H1 (cell line): ENCODE measurements at regions not wholly inside any gene's neighbourhood (a gene's known extent, or its start where the extent isn't known, plus 50 kb on each side); places are given as distances from the start of the nearest gene placed in this dataset.

Source experiments
- CTCF ChIA-PET: fragments of 300-600 bp; sonication (Branson Sonifier 250); formaldehyde crosslinking; loops from one replicate; lab custom pipeline; 2021; ENCODE audit not compliant: partially characterized antibody; lab: Charles Lee
- POLR2A ChIA-PET: fragments of 300-600 bp; sonication (Branson Sonifier 250); formaldehyde crosslinking; loops from one replicate; lab custom pipeline; 2021; ENCODE audit warnings: inconsistent platforms; ENCODE audit not compliant: partially characterized antibody; lab: Charles Lee
- DNase-seq, 2 experiments: peaks; one replicate each; pipeline versions ENCODE4 v3.0.0 to v3.0.0-alpha.2; 2010 to 2022; ENCODE audit warnings: low spot score in 2 of 2, low read depth in 1 of 2, mixed read lengths in 1 of 2
- FAIRE-seq: peaks from 2 replicates; lab custom pipeline; 2011; peaks lifted over from hg19 to GRCh38; lab: Jason Lieb, UNC
- H2AFZ ChIP-seq: 2 replicates; pipeline ENCODE4 v1.8.1; 2012; ENCODE audit warnings: low read length, inconsistent platforms
- H2AK5ac ChIP-seq: 2 replicates; pipeline ENCODE4 v1.6.1; 2013; ENCODE audit warnings: low read depth, low read length
- H2BK120ac ChIP-seq: replicated peaks from 2 replicates; pipeline ENCODE3; 2013; ENCODE audit warnings: low read depth, low read length, inconsistent platforms
- H2BK12ac ChIP-seq: 2 replicates; pipeline ENCODE4 v1.6.1; 2013; ENCODE audit warnings: low read depth, low read length
- H2BK15ac ChIP-seq: 2 replicates; pipeline ENCODE4 v1.6.1; 2013; ENCODE audit warnings: low read length
- H2BK20ac ChIP-seq: 2 replicates; pipeline ENCODE4 v1.6.1; 2013; ENCODE audit warnings: low read length
- H2BK5ac ChIP-seq: 2 replicates; pipeline ENCODE4 v1.6.1; 2013; ENCODE audit warnings: low read depth, low read length
- H3K14ac ChIP-seq: 2 replicates; pipeline ENCODE4 v1.6.1; 2013; ENCODE audit warnings: inconsistent platforms; ENCODE audit not compliant: insufficient read length
- H3K18ac ChIP-seq: 2 replicates; pipeline ENCODE4 v1.6.1; 2013; ENCODE audit warnings: low read length; ENCODE audit errors: extremely low read depth
- H3K23ac ChIP-seq: 2 replicates; pipeline ENCODE4 v1.6.1; 2013; ENCODE audit warnings: inconsistent platforms; ENCODE audit not compliant: insufficient read length
- H3K23me2 ChIP-seq: 2 replicates; pipeline ENCODE4 v1.6.1; 2013; ENCODE audit warnings: low read depth, low read length
- H3K27ac ChIP-seq: 2 replicates; pipeline ENCODE4 v1.6.1; 2011; ENCODE audit warnings: low read depth, low read length, inconsistent platforms
- H3K27me3 ChIP-seq, 4 experiments: replicated peaks in 1 of 4; 1 replicate in 1 of 4; 2 replicates in 3 of 4; pipeline versions ENCODE4 v1.6.1 to v1.8.1; 2011 to 2013; ENCODE audit warnings: low read length in 3 of 4, mild to moderate bottlenecking in 3 of 4, inconsistent platforms in 2 of 4, mixed read lengths in 2 of 4, moderate library complexity in 1 of 4; ENCODE audit not compliant: control insufficient read depth in 3 of 4, insufficient read depth in 3 of 4; ENCODE audit errors: extremely low read depth in 1 of 4
- H3K36me3 ChIP-seq, 4 experiments: 2 replicates each; pipeline versions ENCODE4 v1.6.1 to v1.8.1; 2011 to 2013; ENCODE audit warnings: mild to moderate bottlenecking in 4 of 4, low read length in 3 of 4, moderate library complexity in 2 of 4, control low read depth in 1 of 4, inconsistent platforms in 1 of 4; ENCODE audit not compliant: insufficient read depth in 4 of 4, control insufficient read depth in 2 of 4
- H3K4ac ChIP-seq: replicated peaks from 2 replicates; pipeline ENCODE3; 2013; ENCODE audit warnings: low read length, low read depth, mixed read lengths, inconsistent platforms; ENCODE audit not compliant: insufficient read length
- H3K4me1 ChIP-seq, 4 experiments: replicated peaks in 1 of 4; 1 replicate in 1 of 4; 2 replicates in 3 of 4; pipeline versions ENCODE4 v1.6.1 to v1.8.1; 2011 to 2013; ENCODE audit warnings: low read length in 3 of 4, inconsistent platforms in 2 of 4, mixed read lengths in 1 of 4; ENCODE audit not compliant: insufficient read depth in 4 of 4, control insufficient read depth in 3 of 4
- H3K4me2 ChIP-seq, 2 experiments: 2 replicates each; pipeline versions ENCODE4 v1.6.1 to v1.8.1; 2011 to 2013; ENCODE audit warnings: low read depth in 2 of 2, low read length in 2 of 2, control low read depth in 1 of 2, inconsistent platforms in 1 of 2, mild to moderate bottlenecking in 1 of 2; ENCODE audit not compliant: insufficient read depth in 1 of 2
- H3K4me3 ChIP-seq, 4 experiments: fragments of 200-600, 300-600 bp in 1 of 4; sonication (generic), shearing (Covaris generic), sonication (Bioruptor Twin) in 1 of 4; 2 replicates each; pipeline versions ENCODE4 v1.5.1 to v1.8.1; 2011 to 2016; ENCODE audit warnings: low read length in 4 of 4, low read depth in 3 of 4, control low read depth in 2 of 4, inconsistent platforms in 2 of 4, mild to moderate bottlenecking in 2 of 4, mixed read lengths in 1 of 4, moderate library complexity in 1 of 4; ENCODE audit not compliant: insufficient read depth in 2 of 4; ENCODE audit errors: extremely low read depth in 1 of 4
- H3K56ac ChIP-seq: replicated peaks from 2 replicates; pipeline ENCODE3; 2013; ENCODE audit warnings: low read depth, mild to moderate bottlenecking, mixed read lengths, low read length, inconsistent platforms; ENCODE audit not compliant: insufficient read length
- H3K79me1 ChIP-seq: 2 replicates; pipeline ENCODE4 v1.6.1; 2013; ENCODE audit warnings: low read depth, low read length, control low read depth
- H3K79me2 ChIP-seq, 2 experiments: 2 replicates each; pipeline versions ENCODE4 v1.6.1 to v1.8.1; 2012 to 2013; ENCODE audit warnings: low read length in 2 of 2, mild to moderate bottlenecking in 2 of 2, inconsistent platforms in 1 of 2; ENCODE audit not compliant: insufficient read depth in 2 of 2, control insufficient read depth in 1 of 2
- H3K9ac ChIP-seq, 4 experiments: replicated peaks in 1 of 4; 1 replicate in 1 of 4; 2 replicates in 3 of 4; pipeline versions ENCODE4 v1.6.1 to v1.8.1; 2011 to 2013; ENCODE audit warnings: low read depth in 3 of 4, low read length in 3 of 4, control low read depth in 2 of 4, mild to moderate bottlenecking in 2 of 4, moderate library complexity in 2 of 4, inconsistent platforms in 1 of 4; ENCODE audit errors: extremely low read depth in 1 of 4
- H3K9me3 ChIP-seq, 2 experiments: 2 replicates each; pipeline versions ENCODE4 v1.6.1 to v1.8.1; 2012 to 2013; ENCODE audit warnings: mild to moderate bottlenecking in 2 of 2, moderate library complexity in 2 of 2, control low read depth in 1 of 2, inconsistent platforms in 1 of 2, low read depth in 1 of 2, low read length in 1 of 2, mixed read lengths in 1 of 2; ENCODE audit not compliant: insufficient read depth in 2 of 2
- H4K20me1 ChIP-seq, 2 experiments: replicated peaks in 1 of 2; 2 replicates each; pipeline versions ENCODE3 to v1.8.1; 2011 to 2013; ENCODE audit warnings: inconsistent platforms in 2 of 2, low read length in 2 of 2, mild to moderate bottlenecking in 1 of 2; ENCODE audit not compliant: insufficient read depth in 2 of 2, control insufficient read depth in 1 of 2
- H4K5ac ChIP-seq: 2 replicates; pipeline ENCODE4 v1.6.1; 2013; ENCODE audit warnings: low read length, low read depth, mixed read lengths, inconsistent platforms; ENCODE audit not compliant: insufficient read length
- H4K8ac ChIP-seq: 2 replicates; pipeline ENCODE4 v1.8.0; 2013; ENCODE audit warnings: mild to moderate bottlenecking, moderate library complexity, low read length, inconsistent platforms; ENCODE audit not compliant: insufficient read depth; ENCODE audit errors: extremely low read depth
- H4K91ac ChIP-seq: replicated peaks from 2 replicates; pipeline ENCODE3; 2013; ENCODE audit warnings: low read length, mixed read lengths, inconsistent platforms; ENCODE audit not compliant: insufficient read length
- CEBPB ChIP-seq: IDR thresholded peaks from 2 replicates; pipeline ENCODE4 v1.6.1; 2012; ENCODE audit warnings: low read depth, low read length
- GTF2F1 ChIP-seq: IDR thresholded peaks from 2 replicates; pipeline ENCODE4 v1.6.1; 2012; ENCODE audit warnings: low read depth, low read length, improper control_type of control experiment, borderline replicate concordance
- JUN ChIP-seq: IDR thresholded peaks from 2 replicates; pipeline ENCODE4 v1.6.1; 2011; ENCODE audit warnings: low read depth, mild to moderate bottlenecking, improper control_type of control experiment, low read length
- MAFK ChIP-seq: IDR thresholded peaks from 2 replicates; pipeline ENCODE4 v1.6.1; 2012; ENCODE audit warnings: low read depth, mild to moderate bottlenecking, improper control_type of control experiment, low read length
- POU5F1 ChIP-seq: IDR thresholded peaks from 2 replicates; pipeline ENCODE4 v1.6.1; 2011; ENCODE audit warnings: low read depth, mild to moderate bottlenecking, low read length, moderate library complexity
- RAD21 ChIP-seq, 2 experiments: IDR thresholded peaks in 1 of 2; conservative IDR thresholded peaks in 1 of 2; 2 replicates each; pipeline ENCODE4 v1.6.1; 2011; ENCODE audit warnings: low read depth in 2 of 2, low read length in 2 of 2, improper control_type of control experiment in 1 of 2, inconsistent platforms in 1 of 2, mild to moderate bottlenecking in 1 of 2, moderate library complexity in 1 of 2
- SIRT6 ChIP-seq: IDR thresholded peaks from one replicate; pipeline ENCODE4 v1.7.1; 2012; ENCODE audit warnings: low read length, inconsistent platforms
- SIX5 ChIP-seq: IDR thresholded peaks from 2 replicates; pipeline ENCODE4 v1.6.1; 2011; ENCODE audit warnings: mild to moderate bottlenecking, low read depth, low read length
- SP1 ChIP-seq: IDR thresholded peaks from 2 replicates; pipeline ENCODE4 v1.6.1; 2011; ENCODE audit warnings: low read depth, low read length
- SRF ChIP-seq: IDR thresholded peaks from 2 replicates; pipeline ENCODE4 v1.6.1; 2011; ENCODE audit warnings: mild to moderate bottlenecking, low read depth, low read length, moderate library complexity
- TEAD4 ChIP-seq: IDR thresholded peaks from 2 replicates; pipeline ENCODE4 v1.6.1; 2012; ENCODE audit warnings: low read depth, low read length, inconsistent platforms, mixed read lengths
- ZNF274 ChIP-seq: IDR thresholded peaks from 2 replicates; pipeline ENCODE4 v1.7.0; 2012; ENCODE audit warnings: low read length, borderline replicate concordance; ENCODE audit errors: extremely low read depth
- WGBS, 2 experiments: shearing (Covaris generic) in 1 of 2; methylation state at CpG; one replicate each; pipeline versions ENCODE4 v1.1.6 to v1.1.7; 2013 to 2015; ENCODE audit warnings: low lambda C conversion rate in 2 of 2, mixed read lengths in 2 of 2, inconsistent platforms in 1 of 2, low coverage in 1 of 2, missing lambda C conversion rate in 1 of 2; ENCODE audit not compliant: insufficient replicate concordance in 2 of 2, insufficient coverage in 1 of 2, insufficient read length in 1 of 2; ENCODE audit errors: extremely low coverage in 1 of 2, missing lambda C conversion rate in 1 of 2; 5-methylcytosine and 5-hydroxymethylcytosine counted together
- TF ChIP-seq, protein P1 (sequence below), 3 experiments: IDR thresholded peaks; 1 replicate in 2 of 3; 2 replicates in 1 of 3; pipeline versions ENCODE4 v1.5.1 to v1.6.1; 2011; ENCODE audit warnings: low read length in 3 of 3, mild to moderate bottlenecking in 3 of 3, inconsistent platforms in 2 of 3, low read depth in 1 of 3, moderate library complexity in 1 of 3; ENCODE audit not compliant: insufficient read depth in 1 of 3; ENCODE audit errors: control extremely low read depth in 1 of 3

DNA sequence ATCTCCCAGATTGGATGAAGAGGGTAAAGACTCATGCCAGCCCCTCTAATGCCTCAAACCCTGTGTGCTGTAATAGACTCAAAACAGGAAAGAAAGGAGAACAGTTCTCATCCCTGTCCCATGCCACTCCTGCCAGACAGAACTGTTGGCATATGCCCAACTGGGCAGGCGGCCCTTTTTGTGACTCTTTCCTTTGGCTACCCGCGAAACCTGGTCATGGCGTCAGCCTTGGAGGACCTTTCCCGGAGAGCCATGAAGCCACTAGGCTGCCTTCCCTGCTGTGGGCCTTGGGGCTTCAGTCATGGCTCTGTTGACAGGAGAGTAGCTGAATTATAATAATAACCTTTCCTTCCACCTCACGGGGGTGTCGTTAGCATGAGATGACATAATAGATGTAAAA, 75.9 kb upstream of the SEMA6A start:
- H3K9ac ChIP-seq: no peak overlapping the region
- WGBS, 2 experiments: 93% methylated on average over 7 of the region's 7 CpGs; no CpG with 5 or more reads in 1 of the 2 experiments
- no peak overlapping the region for H2BK120ac ChIP-seq
- FAIRE-seq (no peak), DNase-seq (no peak)
- H4K91ac ChIP-seq: no peak overlapping the region
- H3K23ac ChIP-seq: no peak overlapping the region
- no peak overlapping the region for H3K56ac ChIP-seq
- no peaks in the 10 kb centered on the region for H4K20me1 ChIP-seq
- H3K79me1 ChIP-seq: no peaks in the 10 kb centered on the region
- H2BK12ac ChIP-seq: no peak overlapping the region
- H3K9me3 ChIP-seq: no peaks in the 10 kb centered on the region
- no peak overlapping the region for H4K8ac ChIP-seq
- no peak overlapping the region for H3K14ac ChIP-seq
- no peaks in the 10 kb centered on the region for H3K27me3 ChIP-seq
- H2BK15ac ChIP-seq: 0 out of 2 replicates have a peak overlapping the region, but pooled peaks have one; percentile 38
- 0 out of 2 replicates have a peak overlapping the region, but pooled peaks have one; percentile 18 for H2AK5ac ChIP-seq
- H3K36me3 ChIP-seq: no peaks in the 10 kb centered on the region
- no peak overlapping the region for H3K4me3 ChIP-seq
- H3K4me2 ChIP-seq: no peak overlapping the region
- CTCF ChIA-PET: interaction anchor here (0.6 kb wide), 1 partner anchor 1125 kb away, joined by 3 read pairs; no protein-coding TSS in a partner anchor
- no peak overlapping the region for H2AFZ ChIP-seq
- H3K4ac ChIP-seq: no peak overlapping the region
- H3K27ac ChIP-seq: no peak overlapping the region
- POLR2A ChIA-PET: no interaction called here
- peak overlapping the region; percentile 11; the same call in 1 of the 2 replicates for H2BK20ac ChIP-seq
- peaks cover 1 to 29% (median 18%) of the 10 kb centered on the region in 4 experiments; a peak in 5 of 7 replicates for H3K4me1 ChIP-seq
- H3K79me2 ChIP-seq: no peaks in the 10 kb centered on the region
- no peak overlapping the region for H4K5ac ChIP-seq
- no peak overlapping the region; the same call in 1 of the 2 replicates for H3K18ac ChIP-seq
- H2BK5ac ChIP-seq: peak overlapping the region; percentile 41; the same call in 1 of the 2 replicates
- no peaks in the 10 kb centered on the region; the same call in 1 of the 2 replicates for H3K23me2 ChIP-seq
- TF ChIP-seq SRF (no peak), POU5F1 (no peak), JUN (no peak), ZNF274 (no peak), GTF2F1 (no peak), TEAD4 (no peak), CEBPB (no peak), RAD21 (IDR thresholded peaks at IDR 0.05 in 1 of 2, conservative IDR thresholded peaks at IDR 0.05 in 1 of 2; ENCODE audit: low read depth in 2 of 2, low read length in 2 of 2) (no peak), SP1 (no peak), MAFK (no peak), SIRT6 (no peak), SIX5 (no peak)
- TF ChIP-seq, protein P1, sequence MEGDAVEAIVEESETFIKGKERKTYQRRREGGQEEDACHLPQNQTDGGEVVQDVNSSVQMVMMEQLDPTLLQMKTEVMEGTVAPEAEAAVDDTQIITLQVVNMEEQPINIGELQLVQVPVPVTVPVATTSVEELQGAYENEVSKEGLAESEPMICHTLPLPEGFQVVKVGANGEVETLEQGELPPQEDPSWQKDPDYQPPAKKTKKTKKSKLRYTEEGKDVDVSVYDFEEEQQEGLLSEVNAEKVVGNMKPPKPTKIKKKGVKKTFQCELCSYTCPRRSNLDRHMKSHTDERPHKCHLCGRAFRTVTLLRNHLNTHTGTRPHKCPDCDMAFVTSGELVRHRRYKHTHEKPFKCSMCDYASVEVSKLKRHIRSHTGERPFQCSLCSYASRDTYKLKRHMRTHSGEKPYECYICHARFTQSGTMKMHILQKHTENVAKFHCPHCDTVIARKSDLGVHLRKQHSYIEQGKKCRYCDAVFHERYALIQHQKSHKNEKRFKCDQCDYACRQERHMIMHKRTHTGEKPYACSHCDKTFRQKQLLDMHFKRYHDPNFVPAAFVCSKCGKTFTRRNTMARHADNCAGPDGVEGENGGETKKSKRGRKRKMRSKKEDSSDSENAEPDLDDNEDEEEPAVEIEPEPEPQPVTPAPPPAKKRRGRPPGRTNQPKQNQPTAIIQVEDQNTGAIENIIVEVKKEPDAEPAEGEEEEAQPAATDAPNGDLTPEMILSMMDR (IDR thresholded peaks at IDR 0.05; ENCODE audit: control extremely low read depth in 1 of 3, insufficient read depth in 1 of 3, low read depth in 1 of 3, low read length in 3 of 3): no peak
